ENCODE measurements at regions not wholly inside any gene's neighbourhood (a gene's known extent, or its start where the extent isn't known, plus 50 kb on each side); places are given as distances from the start of the nearest gene placed in this dataset.

- no peak for TF ChIP-seq CTCF (IDR thresholded peaks at IDR 0.05; ENCODE audit: insufficient read depth, low read depth, low read length)
- TF ChIP-seq EZH2 (IDR thresholded peaks at IDR 0.05; ENCODE audit: insufficient read depth, low read length): no peak
Observed at GRCh38 chr2:224169847-224170246, 130.8 kb upstream of the SERPINE2 start.

All from astrocyte (in vitro differentiated cells and primary cell).